K562 (cell line): ENCODE measurements at regions not wholly inside any gene's neighbourhood (a gene's known extent, or its start where the extent isn't known, plus 50 kb on each side); places are given as distances from the start of the nearest gene placed in this dataset.
A peak's percentile ranks its signal among the peaks of the same experiment; 100 is the strongest.

Experiments used
- ATAC-seq: fragments of 200-7000 bp; cut with Tn5 transposase; 3 replicates; pipeline ENCODE4 v1.9.1; 2020; ENCODE audit warnings: moderate library complexity
- BruUV-seq: library from RNA; stranded (reverse); fragments of 400-500 nt; replicated peaks from 2 replicates; lab custom pipeline; 2021; lab: Mats Ljungman, UMichigan
- CTCF ChIA-PET: fragments of 300-600 bp; formaldehyde crosslinking; extraction: SDS; loops from one replicate; lab custom pipeline; 2021; ENCODE audit warnings: low intra/inter-chr PET ratio; lab: Yijun Ruan, JAX
- POLR2A ChIA-PET: fragments of 300-600, 350-650 bp; sonication (Branson Sonifier 250); formaldehyde crosslinking; extraction: SDS; loops from one replicate; lab custom pipeline; 2021; ENCODE audit warnings: antibody characterized with exemption, inconsistent platforms; lab: Yijun Ruan, JAX
- DNase-seq, 4 experiments: peaks; one replicate each; pipeline versions ENCODE4 v3.0.0 to v3.0.0-alpha.2; 2011 to 2018; ENCODE audit warnings: low spot score in 3 of 4, mixed read lengths in 3 of 4; ENCODE audit errors: extremely low read depth in 1 of 4
- FAIRE-seq: peaks from 2 replicates; lab custom pipeline; 2011; peaks lifted over from hg19 to GRCh38; lab: Jason Lieb, UNC
- H2AFZ ChIP-seq: 2 replicates; pipeline ENCODE4 v1.6.0; 2011; ENCODE audit warnings: low read depth, low read length, control low read depth, inconsistent platforms
- H3K27ac ChIP-seq: fragments of 200-600 bp; 3 replicates; pipeline ENCODE4 v1.8.0; 2011; ENCODE audit warnings: low read depth, mild to moderate bottlenecking, control low read depth, inconsistent platforms, low read length, moderate library complexity, mixed read lengths; ENCODE audit errors: extremely low read depth
- H3K27me3 ChIP-seq, 2 experiments: fragments of 300-600 bp in 1 of 2; 2 replicates in 1 of 2; 3 replicates in 1 of 2; pipeline versions ENCODE4 v1.6.0 to v1.8.0; 2011; ENCODE audit warnings: inconsistent platforms in 2 of 2, low read length in 2 of 2, mild to moderate bottlenecking in 1 of 2, mixed read lengths in 1 of 2, moderate library complexity in 1 of 2; ENCODE audit not compliant: control insufficient read depth in 2 of 2, insufficient read depth in 2 of 2
- H3K36me3 ChIP-seq: fragments of 300-600 bp; 3 replicates; pipeline ENCODE4 v1.8.0; 2011; ENCODE audit warnings: mild to moderate bottlenecking, low read length, inconsistent platforms; ENCODE audit not compliant: control insufficient read depth, insufficient read depth
- H3K4me1 ChIP-seq, 2 experiments: fragments of 200-600 bp in 1 of 2; replicated peaks in 1 of 2; 2 replicates in 1 of 2; 3 replicates in 1 of 2; pipeline versions ENCODE4 v1.5.1 to v1.8.0; 2011; ENCODE audit warnings: inconsistent platforms in 2 of 2, low read length in 2 of 2, mild to moderate bottlenecking in 1 of 2, mixed read lengths in 1 of 2, moderate library complexity in 1 of 2; ENCODE audit not compliant: control insufficient read depth in 2 of 2, insufficient read depth in 2 of 2
- H3K4me2 ChIP-seq: 2 replicates; pipeline ENCODE4 v1.6.1; 2011; ENCODE audit warnings: low read length, control low read depth, inconsistent platforms, mixed read lengths; ENCODE audit not compliant: insufficient read depth
- H3K4me3 ChIP-seq: fragments of 200-600 bp; sonication (generic), shearing (Covaris generic); 2 replicates; pipeline ENCODE4 v1.5.1; 2016; ENCODE audit warnings: control low read depth, inconsistent platforms
- H3K79me2 ChIP-seq: fragments of 200-600 bp; 3 replicates; pipeline ENCODE4 v1.8.0; 2011; ENCODE audit warnings: low read length, inconsistent platforms; ENCODE audit not compliant: control insufficient read depth, insufficient read depth
- H3K9ac ChIP-seq, 2 experiments: 2 replicates each; pipeline versions ENCODE4 v1.6.0 to v1.6.1; 2011; ENCODE audit warnings: low read depth in 2 of 2, low read length in 2 of 2, control low read depth in 1 of 2, inconsistent platforms in 1 of 2, mild to moderate bottlenecking in 1 of 2, mixed read lengths in 1 of 2; ENCODE audit not compliant: insufficient read depth in 1 of 2
- H3K9me1 ChIP-seq: one replicate; pipeline ENCODE4 v1.6.0; 2011; ENCODE audit warnings: inconsistent platforms, mild to moderate bottlenecking, low read length, moderate library complexity; ENCODE audit not compliant: control insufficient read depth, insufficient read depth
- H3K9me3 ChIP-seq: replicated peaks from 2 replicates; pipeline ENCODE4 v1.5.1; 2011; ENCODE audit warnings: low read depth, low read length, inconsistent platforms; ENCODE audit not compliant: control insufficient read depth, insufficient read depth
- H4K20me1 ChIP-seq: replicated peaks from 2 replicates; pipeline ENCODE4 v1.6.1; 2011; ENCODE audit warnings: low read length, inconsistent platforms, mixed read lengths; ENCODE audit not compliant: control insufficient read depth, insufficient read depth
- ARID1B ChIP-seq: fragments of 450-650 bp; IDR thresholded peaks from 2 replicates; pipeline ENCODE4 v1.6.1; 2016; ENCODE audit warnings: antibody characterized with exemption, mild to moderate bottlenecking, inconsistent platforms
- DACH1 ChIP-seq: fragments of 450-650 bp; IDR thresholded peaks from 2 replicates; pipeline ENCODE4 v1.6.1; 2018; ENCODE audit not compliant: partially characterized antibody
- ELF1 ChIP-seq: fragments of 200-800 bp; sonication (Bioruptor generic); IDR thresholded peaks from 2 replicates; pipeline ENCODE4 v1.6.1; 2016; ENCODE audit warnings: missing genetic modification characterization, missing compliant biosample characterization
- GATAD2B ChIP-seq: fragments of 450-650 bp; IDR thresholded peaks from 2 replicates; pipeline ENCODE4 v1.6.1; 2017; ENCODE audit warnings: mild to moderate bottlenecking, borderline replicate concordance
- MEIS2 ChIP-seq: fragments of 450-650 bp; IDR thresholded peaks from 2 replicates; pipeline ENCODE4 v1.6.1; 2014; ENCODE audit warnings: mild to moderate bottlenecking; ENCODE audit not compliant: partially characterized antibody
- NFIC ChIP-seq: fragments of 450-650 bp; IDR thresholded peaks from 2 replicates; pipeline ENCODE4 v1.6.1; 2017; ENCODE audit warnings: mild to moderate bottlenecking, inconsistent platforms
- TBP ChIP-seq: optimal IDR thresholded peaks from 2 replicates; pipeline ENCODE3; 2011; ENCODE audit warnings: low read depth, low read length, improper control_type of control experiment
- ZNF696 ChIP-seq: fragments of 250-450 bp; sonication (Bioruptor Pico); conservative IDR thresholded peaks from 2 replicates; pipeline ENCODE4 v1.4.0; 2020; ENCODE audit warnings: mild to moderate bottlenecking, moderate library complexity
- ZZZ3 ChIP-seq: fragments of 450-650 bp; IDR thresholded peaks from 2 replicates; pipeline ENCODE4 v1.6.1; 2016; ENCODE audit warnings: antibody characterized with exemption, mild to moderate bottlenecking, moderate library complexity
- WGBS: fragments of 100-300 bp; shearing (Covaris generic); methylation state at CpG from one replicate; pipeline ENCODE4 v1.1.6; 2016; ENCODE audit warnings: low coverage, mixed read lengths; ENCODE audit not compliant: insufficient coverage; ENCODE audit errors: missing lambda C conversion rate; 5-methylcytosine and 5-hydroxymethylcytosine counted together
- in situ Hi-C: fragments of 300-500 bp; cut with MboI; formaldehyde crosslinking; loops from 4 replicates; pipeline ENCODE4 v1.15.0; 2018; ENCODE audit warnings: inconsistent platforms, mixed read lengths
- intact Hi-C: fragments of 100-400 bp; cut with micrococcal nuclease; formaldehyde crosslinking; loops from 2 replicates; pipeline ENCODE4 v1.14.2; 2022
- TF ChIP-seq, protein P1 (sequence below), 2 experiments: fragments of 450-650 bp; conservative IDR thresholded peaks; 2 replicates each; pipeline ENCODE4 v1.6.1; 2017; ENCODE audit warnings: mild to moderate bottlenecking in 2 of 2, moderate library complexity in 2 of 2
- TF ChIP-seq, protein P2 (sequence below), 2 experiments: fragments of 450-650 bp; formaldehyde crosslinking in 1 of 2; IDR thresholded peaks; 2 replicates each; pipeline versions ENCODE4 v1.4.0 to v1.6.1; 2014 to 2020; ENCODE audit warnings: mild to moderate bottlenecking in 2 of 2, borderline replicate concordance in 1 of 2, low read depth in 1 of 2

DNA sequence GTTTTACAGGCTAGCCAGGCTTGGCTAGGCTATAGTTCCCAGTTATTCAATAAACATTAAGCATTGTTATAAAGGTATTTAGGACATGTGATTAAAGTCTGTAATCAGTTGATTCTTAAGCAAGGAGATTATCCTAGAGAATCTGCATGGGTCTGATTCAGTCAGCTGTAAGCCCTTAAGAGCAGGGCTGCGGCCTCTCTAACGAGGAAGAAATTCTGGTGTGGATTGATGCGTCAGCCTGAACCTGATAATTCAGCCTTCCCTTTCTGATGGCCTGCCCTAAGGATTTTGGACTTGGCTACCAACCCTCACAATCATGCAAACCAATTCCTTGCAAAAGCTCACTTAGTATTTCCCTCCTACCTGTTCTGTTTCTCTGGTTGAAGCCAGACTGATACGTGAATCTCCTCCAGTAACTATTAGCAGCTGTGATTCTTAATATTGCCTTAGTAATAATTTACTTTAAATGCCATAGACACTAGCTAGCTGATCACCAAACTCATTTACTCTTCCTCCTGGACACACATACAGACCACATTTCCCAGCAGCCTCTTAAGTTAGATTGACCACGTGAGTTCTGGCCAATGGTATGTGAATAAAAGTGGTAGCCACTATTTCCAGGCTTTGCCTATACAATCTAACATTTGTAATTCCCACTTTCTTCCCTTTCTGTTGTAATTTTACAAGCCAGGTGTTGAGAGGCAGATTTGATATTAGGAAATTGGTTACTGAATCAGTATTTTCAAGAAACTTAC lies 678.0 kb upstream of the INTU start:
- H3K27ac ChIP-seq: peak overlapping the region; percentile 72
- H3K27me3 ChIP-seq: no peaks in the 10 kb centered on the region
- H3K4me3 ChIP-seq: peak overlapping the region; percentile 50
- POLR2A ChIA-PET: interaction anchor here (0.6 to 2.4 kb wide), 8 partner anchors 10 to 973 kb away, joined by 3 to 11 read pairs (median 4); no protein-coding TSS in a partner anchor
- H3K79me2 ChIP-seq: peaks cover 81% of the 10 kb centered on the region
- peaks cover 0 to 11% of the 10 kb centered on the region in 2 experiments; a peak in 1 of 5 replicates for H3K4me1 ChIP-seq
- H3K9ac ChIP-seq: peak overlapping the region; percentile 69 to 92
- peaks cover 14% of the 10 kb centered on the region; the same call in 2 of the 3 replicates for H3K36me3 ChIP-seq
- intact Hi-C loops (loop anchor here (2.0 to 5.0 kb wide), 7 partner anchors 38 to 402 kb away; no protein-coding TSS in a partner anchor), in situ Hi-C loops (no loop called here)
- CTCF ChIA-PET: no interaction called here
- FAIRE-seq (peak; percentile 69), DNase-seq (peak; percentile 41 to 74 (median 50)), ATAC-seq (peak; percentile 66)
- peak overlapping the region; percentile 80 for H2AFZ ChIP-seq
- BruUV-seq: TSS peak; percentile 40
- no peaks in the 10 kb centered on the region for H3K9me1 ChIP-seq
- no peaks in the 10 kb centered on the region for H4K20me1 ChIP-seq
- no peaks in the 10 kb centered on the region for H3K9me3 ChIP-seq
- peak overlapping the region; percentile 96 for H3K4me2 ChIP-seq
- 0% methylated on average over 5 of the region's 5 CpGs for WGBS
- TF ChIP-seq ELF1 (tag): peak; percentile 44; the same call in 1 of the 2 replicates
- TF ChIP-seq, protein P1, sequence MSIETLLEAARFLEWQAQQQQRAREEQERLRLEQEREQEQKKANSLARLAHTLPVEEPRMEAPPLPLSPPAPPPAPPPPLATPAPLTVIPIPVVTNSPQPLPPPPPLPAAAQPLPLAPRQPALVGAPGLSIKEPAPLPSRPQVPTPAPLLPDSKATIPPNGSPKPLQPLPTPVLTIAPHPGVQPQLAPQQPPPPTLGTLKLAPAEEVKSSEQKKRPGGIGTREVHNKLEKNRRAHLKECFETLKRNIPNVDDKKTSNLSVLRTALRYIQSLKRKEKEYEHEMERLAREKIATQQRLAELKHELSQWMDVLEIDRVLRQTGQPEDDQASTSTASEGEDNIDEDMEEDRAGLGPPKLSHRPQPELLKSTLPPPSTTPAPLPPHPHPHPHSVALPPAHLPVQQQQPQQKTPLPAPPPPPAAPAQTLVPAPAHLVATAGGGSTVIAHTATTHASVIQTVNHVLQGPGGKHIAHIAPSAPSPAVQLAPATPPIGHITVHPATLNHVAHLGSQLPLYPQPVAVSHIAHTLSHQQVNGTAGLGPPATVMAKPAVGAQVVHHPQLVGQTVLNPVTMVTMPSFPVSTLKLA (conservative IDR thresholded peaks at IDR 0.05): peak in 1 of 2 experiments; percentile 27; a peak in 3 of 4 replicates
- peak; percentile 27; the same call in 1 of the 2 replicates for TF ChIP-seq ARID1B
- no peak for TF ChIP-seq TBP
- TF ChIP-seq ZNF696 (CRISPR knock-in tag): no peak
- 0 out of 2 replicates have a peak, but pooled peaks have one; percentile 28 for TF ChIP-seq ZZZ3
- TF ChIP-seq NFIC: 0 out of 2 replicates have a peak, but pooled peaks have one; percentile 4
- TF ChIP-seq MEIS2: peak; percentile 49
- TF ChIP-seq DACH1: peak; percentile 58
- TF ChIP-seq GATAD2B: peak; percentile 45; the same call in 1 of the 2 replicates
- TF ChIP-seq, protein P2, sequence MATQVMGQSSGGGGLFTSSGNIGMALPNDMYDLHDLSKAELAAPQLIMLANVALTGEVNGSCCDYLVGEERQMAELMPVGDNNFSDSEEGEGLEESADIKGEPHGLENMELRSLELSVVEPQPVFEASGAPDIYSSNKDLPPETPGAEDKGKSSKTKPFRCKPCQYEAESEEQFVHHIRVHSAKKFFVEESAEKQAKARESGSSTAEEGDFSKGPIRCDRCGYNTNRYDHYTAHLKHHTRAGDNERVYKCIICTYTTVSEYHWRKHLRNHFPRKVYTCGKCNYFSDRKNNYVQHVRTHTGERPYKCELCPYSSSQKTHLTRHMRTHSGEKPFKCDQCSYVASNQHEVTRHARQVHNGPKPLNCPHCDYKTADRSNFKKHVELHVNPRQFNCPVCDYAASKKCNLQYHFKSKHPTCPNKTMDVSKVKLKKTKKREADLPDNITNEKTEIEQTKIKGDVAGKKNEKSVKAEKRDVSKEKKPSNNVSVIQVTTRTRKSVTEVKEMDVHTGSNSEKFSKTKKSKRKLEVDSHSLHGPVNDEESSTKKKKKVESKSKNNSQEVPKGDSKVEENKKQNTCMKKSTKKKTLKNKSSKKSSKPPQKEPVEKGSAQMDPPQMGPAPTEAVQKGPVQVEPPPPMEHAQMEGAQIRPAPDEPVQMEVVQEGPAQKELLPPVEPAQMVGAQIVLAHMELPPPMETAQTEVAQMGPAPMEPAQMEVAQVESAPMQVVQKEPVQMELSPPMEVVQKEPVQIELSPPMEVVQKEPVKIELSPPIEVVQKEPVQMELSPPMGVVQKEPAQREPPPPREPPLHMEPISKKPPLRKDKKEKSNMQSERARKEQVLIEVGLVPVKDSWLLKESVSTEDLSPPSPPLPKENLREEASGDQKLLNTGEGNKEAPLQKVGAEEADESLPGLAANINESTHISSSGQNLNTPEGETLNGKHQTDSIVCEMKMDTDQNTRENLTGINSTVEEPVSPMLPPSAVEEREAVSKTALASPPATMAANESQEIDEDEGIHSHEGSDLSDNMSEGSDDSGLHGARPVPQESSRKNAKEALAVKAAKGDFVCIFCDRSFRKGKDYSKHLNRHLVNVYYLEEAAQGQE (IDR thresholded peaks at IDR 0.05; ENCODE audit: borderline replicate concordance): 0 out of 2 replicates have a peak, but pooled peaks have one; percentile 8
- TF ChIP-seq, protein P2 (CRISPR knock-in tag; IDR thresholded peaks at IDR 0.05; ENCODE audit: low read depth): no peak
